ENCODE measurements at regions not wholly inside any gene's neighbourhood (a gene's known extent, or its start where the extent isn't known, plus 50 kb on each side); places are given as distances from the start of the nearest gene placed in this dataset.

DNA sequence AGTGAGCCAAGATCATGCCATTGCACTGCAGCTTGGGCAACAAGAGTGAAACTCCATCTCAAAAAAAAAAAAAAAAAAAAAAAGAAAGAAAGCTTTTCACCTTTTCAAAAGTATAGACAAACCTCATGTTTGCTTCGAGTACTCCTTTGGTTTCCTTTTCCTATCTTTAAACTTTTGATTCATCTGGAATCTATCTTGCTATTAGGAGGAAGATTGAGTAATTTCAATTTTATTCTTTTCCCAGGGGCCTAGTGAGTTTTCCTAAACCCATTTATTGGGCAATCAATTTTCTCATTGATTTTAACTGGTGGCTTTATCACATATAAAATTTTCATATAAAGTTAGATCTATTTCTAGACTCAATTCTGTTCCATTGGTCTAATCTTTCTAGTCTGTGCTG, 190.5 kb upstream of the VEPH1 start:
- Histone ChIP-seq H3K56ac (replicated peaks; ENCODE audit: insufficient read length, low read depth, low read length) (no peak overlapping the region), H3K23ac (ENCODE audit: insufficient read length) (no peak overlapping the region), H4K8ac (ENCODE audit: extremely low read depth, insufficient read depth, low read length) (no peak overlapping the region), H3K9ac (replicated peaks in 1 of 4; ENCODE audit: extremely low read depth in 1 of 4, low read depth in 3 of 4, low read length in 3 of 4) (no peak overlapping the region), H2AK5ac (ENCODE audit: low read depth, low read length) (no peak overlapping the region), H3K27ac (ENCODE audit: low read depth, low read length) (no peak overlapping the region), H3K9me3 (ENCODE audit: insufficient read depth in 2 of 2, low read depth in 1 of 2, low read length in 1 of 2) (no peaks in the 10 kb centered on the region), H2BK5ac (ENCODE audit: low read depth, low read length) (no peak overlapping the region), H3K4me2 (ENCODE audit: insufficient read depth in 1 of 2, low read depth in 2 of 2, low read length in 2 of 2) (no peak overlapping the region), H3K23me2 (ENCODE audit: low read depth, low read length) (no peaks in the 10 kb centered on the region), H3K4ac (replicated peaks; ENCODE audit: insufficient read length, low read depth, low read length) (no peak overlapping the region), H4K91ac (replicated peaks; ENCODE audit: insufficient read length, low read length) (no peak overlapping the region), H2BK120ac (replicated peaks; ENCODE audit: low read depth, low read length) (no peak overlapping the region), H3K79me2 (ENCODE audit: control insufficient read depth in 1 of 2, insufficient read depth in 2 of 2, low read length in 2 of 2) (no peaks in the 10 kb centered on the region), H2BK12ac (ENCODE audit: low read depth, low read length) (no peak overlapping the region), H4K5ac (ENCODE audit: insufficient read length, low read depth, low read length) (no peak overlapping the region), H4K20me1 (replicated peaks in 1 of 2; ENCODE audit: control insufficient read depth in 1 of 2, insufficient read depth in 2 of 2, low read length in 2 of 2) (no peaks in the 10 kb centered on the region), H3K18ac (ENCODE audit: extremely low read depth, low read length) (no peak overlapping the region), H3K27me3 (replicated peaks in 1 of 4; ENCODE audit: control insufficient read depth in 3 of 4, extremely low read depth in 1 of 4, insufficient read depth in 3 of 4, low read length in 3 of 4) (no peaks in the 10 kb centered on the region), H2AFZ (ENCODE audit: low read length) (no peak overlapping the region), H3K14ac (ENCODE audit: insufficient read length) (no peak overlapping the region), H3K79me1 (ENCODE audit: low read depth, low read length) (no peaks in the 10 kb centered on the region), H3K4me1 (replicated peaks in 1 of 4; ENCODE audit: control insufficient read depth in 3 of 4, insufficient read depth in 4 of 4, low read length in 3 of 4) (no peaks in the 10 kb centered on the region), H3K4me3 (ENCODE audit: extremely low read depth in 1 of 4, insufficient read depth in 2 of 4, low read depth in 3 of 4, low read length in 4 of 4) (no peak overlapping the region), H3K36me3 (ENCODE audit: control insufficient read depth in 2 of 4, insufficient read depth in 4 of 4, low read length in 3 of 4) (no peaks in the 10 kb centered on the region), H2BK20ac (ENCODE audit: low read length) (no peak overlapping the region), H2BK15ac (ENCODE audit: low read length) (no peak overlapping the region)
- POLR2A ChIA-PET (ENCODE audit: partially characterized antibody), result no interaction called here
- 100% methylated on average over 1 of the region's 1 CpG; no CpG with 5 or more reads in 1 of the 2 experiments for WGBS, 2 experiments (ENCODE audit: extremely low coverage in 1 of 2, insufficient coverage in 1 of 2, insufficient read length in 1 of 2, insufficient replicate concordance in 2 of 2, low coverage in 1 of 2, low lambda C conversion rate in 2 of 2, missing lambda C conversion rate in 1 of 2)
- no peak for TF ChIP-seq BRCA1 (IDR thresholded peaks at IDR 0.05; ENCODE audit: low read depth, low read length)
- TF ChIP-seq TAF1 (IDR thresholded peaks at IDR 0.05; ENCODE audit: low read depth, low read length), result no peak
- no peak for TF ChIP-seq RFX5 (IDR thresholded peaks at IDR 0.05; ENCODE audit: borderline replicate concordance, low read depth, low read length)
- TF ChIP-seq POLR2A (IDR thresholded peaks at IDR 0.05; ENCODE audit: control extremely low read depth in 1 of 2, low read depth in 2 of 2, low read length in 2 of 2), result no peak
- TF ChIP-seq, protein P1, sequence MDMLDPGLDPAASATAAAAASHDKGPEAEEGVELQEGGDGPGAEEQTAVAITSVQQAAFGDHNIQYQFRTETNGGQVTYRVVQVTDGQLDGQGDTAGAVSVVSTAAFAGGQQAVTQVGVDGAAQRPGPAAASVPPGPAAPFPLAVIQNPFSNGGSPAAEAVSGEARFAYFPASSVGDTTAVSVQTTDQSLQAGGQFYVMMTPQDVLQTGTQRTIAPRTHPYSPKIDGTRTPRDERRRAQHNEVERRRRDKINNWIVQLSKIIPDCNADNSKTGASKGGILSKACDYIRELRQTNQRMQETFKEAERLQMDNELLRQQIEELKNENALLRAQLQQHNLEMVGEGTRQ (IDR thresholded peaks at IDR 0.05; ENCODE audit: low read length), result no peak
- no peak for TF ChIP-seq CEBPB (IDR thresholded peaks at IDR 0.05; ENCODE audit: low read depth, low read length)
- no peak for TF ChIP-seq GTF2F1 (IDR thresholded peaks at IDR 0.05; ENCODE audit: borderline replicate concordance, low read depth, low read length)
- no peak for TF ChIP-seq NRF1 (IDR thresholded peaks at IDR 0.05; ENCODE audit: low read depth, low read length)
- TF ChIP-seq KDM4A (IDR thresholded peaks at IDR 0.05; ENCODE audit: low read depth, low read length, severe bottlenecking), result no peak
- no peak for TF ChIP-seq CHD1 (IDR thresholded peaks at IDR 0.05; ENCODE audit: low read depth, low read length)
- no peak for TF ChIP-seq E2F6 (IDR thresholded peaks at IDR 0.05)
- no peak for DNase-seq (ENCODE audit: low read depth in 1 of 2, low spot score in 2 of 2)
- FAIRE-seq, result no peak
- CTCF ChIA-PET (ENCODE audit: partially characterized antibody), result interaction anchor here (1.0 kb wide), 1 partner anchor 22 kb away, joined by 3 read pairs; no protein-coding TSS in a partner anchor
